ENCODE measurements at regions not wholly inside any gene's neighbourhood (a gene's known extent, or its start where the extent isn't known, plus 50 kb on each side); places are given as distances from the start of the nearest gene placed in this dataset.

- no peak for TF ChIP-seq CTCF (IDR thresholded peaks at IDR 0.05; ENCODE audit: extremely low read depth in 1 of 2, insufficient read depth in 1 of 2, low read depth in 1 of 2, low read length in 2 of 2)
- TF ChIP-seq MYC (IDR thresholded peaks at IDR 0.05; ENCODE audit: low read depth, low read length), result no peak
- no peak for TF ChIP-seq POLR2AphosphoS5 (IDR thresholded peaks at IDR 0.05; ENCODE audit: insufficient read depth, low read depth, low read length)
- no peak for TF ChIP-seq POLR2A (IDR thresholded peaks at IDR 0.05; ENCODE audit: low read depth, low read length)
- TF ChIP-seq GATA2 (IDR thresholded peaks at IDR 0.05; ENCODE audit: insufficient read depth, insufficient read length, low read depth, low read length), result no peak
- TF ChIP-seq EZH2 (IDR thresholded peaks at IDR 0.05; ENCODE audit: borderline replicate concordance, low read depth, low read length, severe bottlenecking), result no peak
- TF ChIP-seq MAX (IDR thresholded peaks at IDR 0.05; ENCODE audit: insufficient read depth, insufficient read length), result no peak
- TF ChIP-seq JUN (IDR thresholded peaks at IDR 0.05; ENCODE audit: borderline replicate concordance, insufficient read depth, insufficient read length, low read depth), result no peak
Measured at GRCh38 chr6:166046982-166047381, 120.7 kb downstream of the TBXT start.

All from endothelial cell of umbilical vein (primary cell).